ENCODE measurements at regions not wholly inside any gene's neighbourhood (a gene's known extent, or its start where the extent isn't known, plus 50 kb on each side); places are given as distances from the start of the nearest gene placed in this dataset.

DNA sequence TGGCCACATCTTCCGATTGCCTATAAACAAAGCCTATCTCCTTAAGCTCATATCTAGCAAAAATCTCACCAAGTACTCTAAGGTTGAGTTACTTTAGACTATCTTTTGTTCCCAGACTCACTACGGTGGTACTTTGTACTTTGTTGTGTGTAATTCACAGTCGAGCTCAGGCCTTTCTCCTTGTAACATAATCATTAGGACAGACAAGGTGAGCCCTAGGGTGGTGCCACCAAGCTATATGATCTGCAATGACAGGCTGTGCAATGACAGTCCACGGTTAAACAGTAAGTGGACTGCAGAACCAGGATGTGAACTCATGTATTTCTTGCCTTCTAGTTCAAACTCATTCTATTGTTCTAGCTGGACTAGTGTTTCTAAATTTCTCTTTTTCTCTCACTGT is 132.2 kb downstream of the UBE2U start:
- H2BK20ac ChIP-seq (ENCODE audit: low read depth, low read length): no peak overlapping the region
- no peak overlapping the region for H3K14ac ChIP-seq (replicated peaks; ENCODE audit: low read depth, low read length)
- H3K56ac ChIP-seq (ENCODE audit: extremely low read depth, insufficient read depth, low read length): no peak overlapping the region
- H3K4me2 ChIP-seq (ENCODE audit: low read depth, low read length): no peak overlapping the region
- H2BK15ac ChIP-seq (ENCODE audit: low read depth, low read length): no peak overlapping the region
- no peak overlapping the region for H3K23ac ChIP-seq (ENCODE audit: low read depth, low read length)
- intact Hi-C loops (cut with micrococcal nuclease) (no loop called here), in situ Hi-C loops (cut with MboI; ENCODE audit: low sequenced_read_pairs) (no loop called here), dilution Hi-C loops (cut with HindIII; ENCODE audit: low sequenced_read_pairs, unreplicated experiment) (no loop called here)
- H4K91ac ChIP-seq (ENCODE audit: insufficient read depth, low read depth, low read length): no peak overlapping the region
- H3K18ac ChIP-seq (ENCODE audit: low read depth, low read length): no peak overlapping the region
- H2AK9ac ChIP-seq (replicated peaks; ENCODE audit: low read depth, low read length, poor library complexity): no peak overlapping the region
- no peak overlapping the region for H2AFZ ChIP-seq (replicated peaks; ENCODE audit: low read length, poor library complexity)
- no peak overlapping the region for H2BK120ac ChIP-seq (ENCODE audit: low read depth, low read length)
- no peak for ATAC-seq (ENCODE audit: low read depth)
- H4K5ac ChIP-seq (ENCODE audit: low read depth, low read length): no peak overlapping the region
- no peaks in the 10 kb centered on the region for H3K9me1 ChIP-seq (ENCODE audit: insufficient read depth, low read length)
- H3K27me3 ChIP-seq (ENCODE audit: control insufficient read depth, insufficient read depth, low read length): peaks cover 2% of the 10 kb centered on the region; the same call in 1 of the 2 replicates
- no peak overlapping the region for H3K4ac ChIP-seq (ENCODE audit: low read depth, low read length)
- H3K9me3 ChIP-seq (ENCODE audit: control insufficient read depth, insufficient read depth, low read length): no peaks in the 10 kb centered on the region
- H3K4me3 ChIP-seq (ENCODE audit: insufficient read depth, low read depth, low read length): no peak overlapping the region
- no TSS peak for BruUV-seq (replicated peaks)
- DNase-seq: no peak
- no peak overlapping the region for H2AK5ac ChIP-seq (ENCODE audit: low read depth, low read length)
- no peak overlapping the region for H3K27ac ChIP-seq (ENCODE audit: insufficient read depth, low read length)
- no peak overlapping the region for H2BK5ac ChIP-seq (ENCODE audit: low read depth, low read length, poor library complexity, severe bottlenecking)
- ChIA-PET CTCF (no interaction called here), POLR2A (ENCODE audit: unreplicated experiment) (no interaction called here)
- H3K79me1 ChIP-seq (ENCODE audit: low read depth in 1 of 2, low read length in 2 of 2): no peaks in the 10 kb centered on the region
- TF ChIP-seq RFX5 (IDR thresholded peaks at IDR 0.05; ENCODE audit: low read depth, low read length) (no peak), MAZ (IDR thresholded peaks at IDR 0.05; ENCODE audit: borderline replicate concordance, low read depth, low read length) (no peak), CHD1 (IDR thresholded peaks at IDR 0.05; ENCODE audit: low read depth, low read length) (no peak), MXI1 (IDR thresholded peaks at IDR 0.05; ENCODE audit: borderline replicate concordance, low read depth, low read length) (no peak), BHLHE40 (IDR thresholded peaks at IDR 0.05; ENCODE audit: low read depth, low read length) (no peak), SMC3 (IDR thresholded peaks at IDR 0.05; ENCODE audit: low read depth, low read length) (no peak)
- TF ChIP-seq, protein P1, sequence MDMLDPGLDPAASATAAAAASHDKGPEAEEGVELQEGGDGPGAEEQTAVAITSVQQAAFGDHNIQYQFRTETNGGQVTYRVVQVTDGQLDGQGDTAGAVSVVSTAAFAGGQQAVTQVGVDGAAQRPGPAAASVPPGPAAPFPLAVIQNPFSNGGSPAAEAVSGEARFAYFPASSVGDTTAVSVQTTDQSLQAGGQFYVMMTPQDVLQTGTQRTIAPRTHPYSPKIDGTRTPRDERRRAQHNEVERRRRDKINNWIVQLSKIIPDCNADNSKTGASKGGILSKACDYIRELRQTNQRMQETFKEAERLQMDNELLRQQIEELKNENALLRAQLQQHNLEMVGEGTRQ (IDR thresholded peaks at IDR 0.05; ENCODE audit: low read depth, low read length): no peak
- no peaks in the 10 kb centered on the region for H4K20me1 ChIP-seq (ENCODE audit: insufficient read depth, low read length)
- no peaks in the 10 kb centered on the region for H3K4me1 ChIP-seq (ENCODE audit: control insufficient read depth, insufficient read depth, low read length)
- no peaks in the 10 kb centered on the region for H3K36me3 ChIP-seq (ENCODE audit: control insufficient read depth, insufficient read depth, low read length)
- H4K8ac ChIP-seq (ENCODE audit: low read depth in 2 of 2, low read length in 2 of 2): no peak overlapping the region
- H3K9ac ChIP-seq (ENCODE audit: low read depth, low read length): no peak overlapping the region
- WGBS, 2 experiments (ENCODE audit: extremely low coverage in 2 of 2, insufficient read length in 1 of 2): 40% methylated on average over 1 of the region's 4 CpGs; no CpG with 5 or more reads in 1 of the 2 experiments
